Germinal center (tissue), 1 donor: ENCODE measurements at regions not wholly inside any gene's neighbourhood (a gene's known extent, or its start where the extent isn't known, plus 50 kb on each side); places are given as distances from the start of the nearest gene placed in this dataset.
"Not testable (repeated sequence)": the region's sequence is repeated elsewhere in the genome, so short reads cannot be mapped to it uniquely, and the experiment has no call there.

Source experiments
- DNase-seq: peaks from one replicate; pipeline ENCODE4 v3.0.0; 2012; ENCODE audit warnings: mixed read lengths, low spot score

DNA sequence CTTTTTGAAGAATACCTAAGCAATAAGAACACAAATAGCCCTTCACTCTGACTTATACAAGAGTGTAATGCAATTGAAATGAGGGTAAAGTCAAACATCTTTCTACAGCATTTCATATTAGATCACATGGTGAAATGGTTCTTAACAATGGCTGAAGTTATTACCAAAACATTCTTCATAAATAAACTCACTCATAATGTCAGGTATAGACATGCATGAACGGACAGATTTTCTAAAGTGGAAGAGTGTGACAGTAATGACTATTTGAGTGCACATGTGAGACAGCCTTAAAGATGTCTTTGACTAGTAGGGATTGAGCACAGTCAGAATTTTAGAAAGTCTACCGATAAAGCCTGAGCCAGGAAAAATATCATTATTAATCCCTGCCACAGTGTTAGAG is 471.0 kb downstream of the ZPLD1 start:
- DNase-seq, result no peak

DNA sequence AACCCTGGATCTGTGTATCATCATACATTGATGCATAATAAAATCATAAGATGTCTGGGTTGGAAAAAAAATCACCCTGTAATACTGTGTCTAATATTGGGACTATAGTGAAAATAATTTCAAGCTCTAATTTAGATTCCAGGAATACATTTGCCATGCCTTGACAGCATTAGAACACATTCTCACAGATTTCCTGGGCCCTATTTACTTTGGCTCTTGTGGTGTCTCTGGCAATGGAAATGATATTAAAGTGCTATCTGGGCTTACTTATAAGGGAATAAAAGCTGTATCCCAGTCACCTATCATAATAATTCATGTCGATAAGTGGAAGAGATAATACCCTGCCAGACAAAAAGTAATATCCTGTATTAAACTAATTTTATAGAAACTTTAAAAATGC is 472.0 kb downstream of the ZPLD1 start:
- DNase-seq, result no peak

DNA sequence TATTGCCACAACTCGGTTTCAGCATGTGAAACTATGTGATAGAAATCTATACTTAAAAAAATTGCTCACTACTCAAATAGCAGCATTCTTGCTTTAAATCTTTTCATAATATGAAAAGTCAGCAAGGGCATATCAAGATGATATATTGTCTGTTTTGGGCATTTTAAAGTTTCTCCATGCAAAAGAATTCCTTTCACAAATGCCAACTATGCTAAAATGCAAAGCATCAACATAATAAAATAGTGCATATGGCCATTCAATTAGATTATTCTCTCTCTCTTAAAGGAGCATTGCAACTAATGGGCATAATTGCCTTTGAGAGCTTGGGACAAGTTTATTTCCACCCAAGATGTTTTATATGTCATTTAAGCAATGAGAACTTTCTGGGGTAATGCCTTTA is 475.1 kb downstream of the ZPLD1 start:
- DNase-seq, result no peak

DNA sequence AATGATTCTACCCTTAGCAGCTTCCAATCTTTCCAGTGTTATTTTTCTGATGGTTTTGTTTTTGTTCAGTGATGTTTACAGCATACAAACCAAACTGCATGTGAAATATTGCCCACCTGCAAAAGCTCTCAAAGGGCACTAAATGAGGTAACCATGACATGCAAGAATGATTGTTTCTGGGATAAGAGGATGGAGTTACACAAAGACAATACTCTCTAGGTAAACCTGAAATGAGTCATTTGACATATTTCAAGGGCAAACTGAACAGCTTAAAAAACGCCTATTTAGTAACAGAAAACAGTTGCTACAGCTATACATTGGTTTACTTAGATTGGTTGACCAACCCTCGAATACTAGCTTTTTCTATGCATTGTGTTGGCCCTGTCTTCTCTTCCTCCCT is 481.7 kb downstream of the ZPLD1 start:
- DNase-seq, result no peak

DNA sequence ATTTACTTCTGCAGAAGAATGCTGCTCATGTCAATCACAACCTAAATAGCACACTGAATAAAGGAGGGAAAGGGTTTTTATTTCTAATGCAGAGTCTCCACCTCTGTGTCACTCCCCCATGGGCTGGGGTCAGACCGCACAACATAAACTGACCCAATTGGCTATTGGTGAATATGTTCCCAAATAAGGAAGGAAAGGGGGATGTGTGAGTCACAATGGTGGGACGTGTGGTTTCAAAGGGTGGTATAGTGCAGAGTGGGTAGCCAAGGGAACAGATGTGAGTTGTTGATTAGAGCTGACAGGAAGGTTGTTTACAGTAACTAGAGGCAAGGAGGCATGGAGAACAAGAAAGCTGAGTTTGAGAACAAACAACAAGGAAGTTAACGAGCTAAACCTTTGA is 491.8 kb downstream of the ZPLD1 start:
- DNase-seq, result no peak

DNA sequence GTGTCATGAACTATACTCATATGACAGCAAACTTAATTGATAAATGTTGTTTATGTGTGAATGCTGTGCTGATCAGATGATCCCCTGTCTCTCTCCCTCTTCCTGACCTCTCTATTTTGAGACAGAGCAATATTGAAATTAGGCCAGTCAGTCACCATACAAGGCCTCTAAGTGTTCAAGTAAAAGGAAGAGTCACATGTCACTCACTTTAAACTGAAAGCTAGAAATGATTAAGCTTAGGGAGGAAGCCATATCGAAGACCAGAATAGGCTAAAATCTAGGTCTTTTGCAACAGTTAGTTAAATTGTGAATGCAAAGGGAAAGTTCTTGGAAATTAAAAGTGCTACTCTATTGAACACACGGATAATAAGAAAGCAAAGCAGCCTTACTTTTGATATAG is 498.6 kb downstream of the ZPLD1 start:
- no peak for DNase-seq

DNA sequence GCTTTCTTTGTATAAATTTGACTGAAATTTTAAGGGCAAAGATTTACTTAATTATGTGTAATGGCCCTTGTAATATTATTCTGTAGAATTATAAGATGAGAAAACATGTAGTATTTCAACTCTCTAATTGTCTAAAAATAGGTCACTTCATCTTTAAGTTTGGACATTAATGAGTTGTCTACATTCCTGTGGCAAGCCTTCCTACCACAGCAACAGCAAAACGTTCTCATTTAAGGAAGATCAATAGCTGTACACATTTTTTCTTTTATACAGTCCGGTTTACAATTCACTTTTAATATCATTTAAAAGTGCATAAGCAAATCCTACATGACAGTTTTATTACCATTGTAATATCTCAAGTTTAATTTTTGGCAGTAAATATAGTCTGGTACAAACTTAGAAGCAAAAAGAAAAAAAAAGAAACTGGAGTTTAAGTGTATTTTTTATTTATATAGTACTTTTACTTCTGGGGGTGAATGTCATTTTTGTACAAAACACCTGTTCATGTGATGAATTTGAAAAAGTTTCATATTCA is 501.8 kb downstream of the ZPLD1 start:
- no peak for DNase-seq

DNA sequence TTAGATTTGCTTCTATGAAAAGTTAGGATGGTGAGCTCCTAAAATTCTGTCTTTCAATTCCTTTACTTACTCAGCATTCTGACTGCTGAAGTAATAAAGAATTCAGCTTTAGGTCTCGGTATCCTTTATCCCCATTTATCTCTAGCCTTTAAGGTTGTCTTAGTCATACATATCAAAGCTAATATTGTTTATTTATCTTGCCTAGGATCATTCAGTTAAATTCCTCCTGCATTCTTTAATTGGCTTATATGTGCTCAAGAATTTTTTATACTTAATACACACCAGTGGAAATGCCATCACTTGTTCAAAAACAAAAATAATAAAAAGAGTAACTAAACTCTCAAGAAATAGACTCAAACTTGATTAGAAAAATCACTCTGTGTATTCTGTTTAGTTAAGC is 507.0 kb downstream of the ZPLD1 start:
- DNase-seq, result no peak

DNA sequence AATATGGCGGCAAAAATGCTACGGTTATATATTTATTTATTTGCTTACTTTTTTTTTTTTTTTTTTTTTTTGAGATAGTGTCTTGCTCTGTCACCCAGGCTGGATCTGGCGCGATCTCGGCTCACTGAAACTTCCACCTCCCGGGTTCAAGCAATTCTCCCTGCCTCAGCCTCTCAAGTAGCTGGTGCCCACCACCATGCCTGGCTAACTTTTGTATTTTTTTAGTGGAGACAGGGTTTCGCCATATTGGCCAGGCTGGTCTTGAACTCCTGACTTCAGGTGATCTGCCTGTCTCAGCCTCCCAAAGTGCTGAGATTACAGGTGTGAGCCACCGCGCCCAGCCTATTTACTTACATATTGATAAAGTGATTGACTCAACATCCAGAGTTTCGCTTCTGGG is 511.6 kb downstream of the ZPLD1 start:
- DNase-seq, result not testable (repeated sequence)

DNA sequence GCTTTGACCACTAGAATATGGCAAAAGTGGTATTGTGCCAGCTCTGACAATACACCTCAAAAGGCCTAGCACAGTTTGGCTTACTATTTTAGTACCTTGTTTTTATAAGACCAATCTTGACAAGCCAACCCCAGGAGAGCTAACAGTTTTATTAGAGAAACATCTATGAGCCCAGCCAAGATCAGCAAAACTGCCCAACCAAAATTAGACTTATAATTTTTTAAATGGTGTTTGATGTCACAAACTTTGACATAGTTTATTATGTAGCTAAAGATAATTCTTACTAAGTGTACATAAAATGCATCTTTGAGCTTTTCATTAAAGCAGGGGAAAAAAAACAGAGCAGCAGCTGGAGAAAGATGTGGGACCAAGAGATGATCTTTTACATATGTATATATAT is 537.5 kb downstream of the ZPLD1 start:
- DNase-seq, result no peak

DNA sequence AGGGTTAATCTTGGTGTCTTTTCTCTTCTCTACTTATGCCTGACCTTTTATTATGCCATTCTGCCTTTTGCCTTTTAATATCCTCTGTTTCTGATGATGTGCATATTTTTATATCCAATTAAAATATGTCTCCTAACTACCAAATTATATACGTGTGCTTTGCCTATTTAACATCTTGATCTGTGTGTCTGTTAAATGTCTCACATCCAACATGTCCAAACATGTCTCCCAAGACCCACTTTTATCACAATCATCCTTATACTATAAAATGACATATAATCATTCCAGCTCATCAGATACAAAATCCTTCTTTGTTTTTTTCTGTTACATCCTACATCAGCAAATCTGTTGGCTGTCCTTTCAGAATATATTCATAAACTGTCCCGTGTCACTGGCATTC is 539.5 kb downstream of the ZPLD1 start:
- no peak for DNase-seq

DNA sequence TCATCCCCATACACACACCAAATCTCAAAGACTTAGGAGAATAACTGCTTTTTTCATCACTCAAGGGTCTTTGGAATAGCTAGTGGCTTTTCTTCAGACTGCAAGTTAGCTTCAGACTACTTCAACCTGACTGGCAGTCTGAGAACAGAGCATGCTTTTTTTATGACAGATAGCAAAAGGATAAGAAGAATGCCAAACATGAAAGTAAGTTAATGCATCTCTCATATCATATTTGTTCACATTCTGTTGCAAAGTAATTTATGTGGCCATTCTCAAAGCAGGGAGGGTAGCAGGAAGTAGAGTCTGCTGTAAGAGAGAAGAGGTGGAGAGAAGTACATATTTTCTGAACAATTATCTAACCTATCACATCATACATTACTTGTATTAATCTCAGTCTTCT is 544.4 kb downstream of the ZPLD1 start:
- no peak for DNase-seq

DNA sequence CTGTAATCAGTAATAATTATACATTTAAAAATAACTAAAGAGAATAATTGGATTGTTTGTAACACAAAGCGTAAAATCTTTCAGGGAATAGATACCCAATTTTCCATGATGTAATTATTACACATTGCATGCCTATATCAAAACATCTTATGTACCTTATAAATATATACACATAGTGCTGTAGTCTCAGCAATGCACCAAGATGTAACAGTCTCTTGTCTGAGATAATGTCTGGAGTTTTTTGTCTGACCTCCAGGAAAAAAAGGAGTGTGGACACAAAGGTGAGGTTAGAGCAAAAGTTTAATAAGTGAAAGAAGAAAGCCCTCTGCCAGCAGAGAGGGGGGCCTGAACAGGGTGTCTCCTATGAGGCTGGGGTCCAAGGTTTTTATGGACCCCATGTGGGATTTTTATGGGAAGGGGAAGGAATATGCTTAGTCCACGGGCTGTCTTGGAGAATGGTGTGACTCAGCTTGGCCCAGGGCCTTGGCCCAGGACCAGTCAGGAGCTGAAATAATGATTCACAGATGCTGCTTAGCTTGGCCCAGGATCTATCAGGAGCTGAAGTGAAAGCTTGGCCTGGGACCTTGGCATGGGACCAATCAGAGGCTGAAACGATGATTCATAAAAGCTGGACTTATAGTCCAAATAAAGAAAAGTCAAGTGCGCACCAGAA is 545.0 kb downstream of the ZPLD1 start:
- no peak for DNase-seq

DNA sequence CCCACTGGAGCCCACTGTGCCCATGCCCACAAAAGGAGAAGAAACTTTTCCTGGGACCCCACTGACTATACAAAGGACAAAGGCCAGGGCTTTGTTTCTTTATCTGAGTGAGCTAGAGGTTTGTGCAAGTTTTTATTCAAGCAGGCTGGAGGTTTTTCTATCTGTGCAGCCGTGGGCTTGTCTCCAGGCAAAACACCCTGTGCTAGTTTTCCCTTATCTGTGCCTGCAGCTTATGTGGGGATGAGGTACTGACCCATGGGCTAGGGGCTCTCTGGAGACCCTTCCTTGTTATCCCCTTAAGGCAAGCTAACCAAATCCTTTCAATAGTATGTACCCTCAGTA is 545.5 kb downstream of the ZPLD1 start:
- DNase-seq, result no peak

DNA sequence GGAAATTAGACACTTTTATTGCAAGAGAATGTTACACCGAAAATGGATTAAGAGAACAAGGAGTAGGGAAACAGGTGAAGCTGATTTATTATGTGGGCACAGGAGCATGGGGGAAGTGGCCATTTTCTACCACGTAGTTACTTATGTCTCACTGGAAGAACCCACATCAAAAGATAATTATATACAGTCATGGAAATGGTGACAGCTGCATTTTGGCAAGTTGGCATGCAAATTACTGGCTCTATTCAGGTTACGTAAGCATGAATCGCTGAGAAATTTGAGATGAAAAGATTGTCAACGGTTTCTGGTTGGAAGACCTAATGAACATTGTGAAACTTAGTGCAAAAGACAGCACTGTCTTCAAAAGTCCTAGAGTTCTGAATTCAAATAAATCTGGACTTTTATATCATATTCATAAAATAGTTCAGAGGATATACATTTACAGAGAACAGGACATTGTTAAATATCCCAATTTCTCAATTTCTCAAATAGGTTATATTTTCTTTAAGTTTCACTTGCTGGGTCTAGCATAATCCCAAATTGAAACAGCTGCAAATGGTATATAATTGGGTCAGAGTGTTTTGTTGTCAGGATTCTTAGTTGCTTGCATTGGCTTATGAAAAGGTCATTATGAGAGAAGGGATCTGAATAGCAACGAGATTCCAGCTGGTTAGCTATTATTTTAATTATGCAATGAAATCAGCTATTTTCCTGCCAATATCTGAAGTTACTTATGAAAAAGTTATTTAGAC is 567.8 kb downstream of the ZPLD1 start:
- DNase-seq, result no peak

DNA sequence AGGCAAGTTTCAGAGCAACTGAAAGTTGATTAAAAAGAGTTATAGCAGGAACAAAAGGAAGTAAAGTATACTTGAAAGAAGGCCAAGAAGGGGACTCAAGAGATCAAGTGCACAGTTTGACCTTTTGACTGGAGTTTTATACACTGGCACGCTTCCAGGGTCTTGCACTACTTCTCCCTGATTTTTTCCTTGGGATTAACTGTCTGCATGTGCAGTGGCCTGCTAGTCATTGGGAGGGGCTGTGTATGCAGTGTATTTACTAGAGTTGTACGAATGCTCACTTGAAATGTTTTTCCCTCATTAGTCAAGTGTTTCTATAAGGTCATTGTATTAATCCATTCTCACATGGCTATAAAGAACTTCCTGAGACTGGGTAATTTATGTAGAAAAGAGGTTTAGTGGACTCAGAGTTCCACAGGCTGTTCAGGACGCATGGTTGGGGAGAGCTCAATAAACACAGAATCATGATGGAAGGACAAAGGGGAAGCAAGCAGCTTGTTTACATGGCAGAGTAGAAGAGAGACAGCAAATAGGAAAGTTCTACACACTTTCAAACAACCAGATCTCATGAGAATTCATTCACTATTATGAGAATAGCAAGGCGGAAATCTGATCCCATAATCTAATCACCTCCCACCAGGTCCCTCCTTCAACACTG is 571.8 kb downstream of the ZPLD1 start:
- DNase-seq, result no peak

DNA sequence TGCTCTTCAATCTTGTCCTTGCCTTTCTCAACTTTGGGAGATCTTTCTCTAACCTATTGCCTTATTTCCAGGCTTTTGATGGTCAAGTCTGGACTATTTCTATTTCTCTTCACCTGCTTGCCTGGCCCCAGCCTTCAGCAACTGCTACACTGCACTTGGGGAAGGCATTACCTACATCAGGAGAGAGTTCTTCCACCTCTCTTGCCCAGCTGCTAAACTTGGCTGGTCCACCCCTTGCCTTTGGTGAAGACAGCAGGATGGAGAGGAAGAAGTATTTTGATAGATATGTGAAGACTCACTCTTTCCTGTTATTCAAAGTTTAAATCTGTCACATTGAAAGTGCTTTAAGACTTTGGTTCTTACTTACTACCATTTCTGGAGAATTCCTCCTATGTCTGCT is 574.8 kb downstream of the ZPLD1 start:
- DNase-seq, result no peak

DNA sequence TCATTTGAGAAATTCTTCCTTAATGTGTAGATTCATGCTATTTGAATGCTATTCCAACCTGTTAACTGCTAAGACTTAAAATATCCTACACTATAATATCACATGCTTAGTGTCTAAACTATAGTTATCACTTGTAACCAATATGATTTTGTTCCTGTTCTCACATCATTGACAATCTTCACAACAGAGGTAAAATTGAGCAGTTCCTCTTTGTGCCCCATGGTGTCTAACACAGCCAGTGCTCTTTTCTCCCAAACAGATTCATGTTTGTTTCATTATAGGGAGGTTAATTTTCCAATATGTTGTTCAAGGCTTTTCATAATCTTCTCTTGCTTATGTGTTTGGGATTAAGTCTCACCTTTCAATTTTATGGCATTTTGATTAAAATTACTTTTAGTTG is 591.1 kb downstream of the ZPLD1 start:
- no peak for DNase-seq

DNA sequence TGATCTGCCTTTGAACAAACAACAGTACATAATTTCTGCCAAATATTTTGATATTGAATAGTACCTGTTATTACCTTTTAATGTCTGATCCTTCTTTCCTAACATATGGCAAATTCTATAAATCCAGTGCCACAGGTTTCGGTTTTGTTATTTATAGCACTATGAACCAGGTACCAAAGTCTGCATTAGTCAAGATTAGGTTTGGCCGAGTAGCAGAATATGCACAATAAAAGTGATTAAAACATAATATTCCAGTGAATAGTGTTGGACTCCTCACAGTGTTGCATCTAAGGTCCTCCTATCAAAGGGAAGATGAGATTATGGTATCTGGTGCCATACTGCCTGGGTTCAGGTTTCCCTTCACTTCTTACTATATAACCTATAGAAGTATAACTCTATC is 599.0 kb downstream of the ZPLD1 start:
- no peak for DNase-seq

DNA sequence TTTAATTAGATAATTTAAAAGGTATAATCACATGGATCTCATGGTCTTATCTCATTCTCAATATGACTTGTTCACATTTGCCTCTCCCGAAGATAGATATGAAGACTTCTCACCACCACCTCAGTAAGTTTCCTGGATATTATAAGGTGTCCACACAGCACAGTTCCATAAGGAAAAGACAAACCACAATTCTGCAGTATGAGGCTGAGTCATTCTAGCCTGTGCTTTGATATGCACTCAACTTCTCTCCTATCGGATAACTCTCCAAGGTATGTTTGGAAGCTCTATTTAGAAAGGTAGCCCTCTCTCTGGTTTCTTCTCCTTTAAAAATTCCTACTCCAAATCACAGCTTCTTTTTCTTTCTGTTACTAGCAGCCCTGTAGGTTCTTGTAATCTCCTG is 612.8 kb downstream of the ZPLD1 start:
- DNase-seq, result no peak

DNA sequence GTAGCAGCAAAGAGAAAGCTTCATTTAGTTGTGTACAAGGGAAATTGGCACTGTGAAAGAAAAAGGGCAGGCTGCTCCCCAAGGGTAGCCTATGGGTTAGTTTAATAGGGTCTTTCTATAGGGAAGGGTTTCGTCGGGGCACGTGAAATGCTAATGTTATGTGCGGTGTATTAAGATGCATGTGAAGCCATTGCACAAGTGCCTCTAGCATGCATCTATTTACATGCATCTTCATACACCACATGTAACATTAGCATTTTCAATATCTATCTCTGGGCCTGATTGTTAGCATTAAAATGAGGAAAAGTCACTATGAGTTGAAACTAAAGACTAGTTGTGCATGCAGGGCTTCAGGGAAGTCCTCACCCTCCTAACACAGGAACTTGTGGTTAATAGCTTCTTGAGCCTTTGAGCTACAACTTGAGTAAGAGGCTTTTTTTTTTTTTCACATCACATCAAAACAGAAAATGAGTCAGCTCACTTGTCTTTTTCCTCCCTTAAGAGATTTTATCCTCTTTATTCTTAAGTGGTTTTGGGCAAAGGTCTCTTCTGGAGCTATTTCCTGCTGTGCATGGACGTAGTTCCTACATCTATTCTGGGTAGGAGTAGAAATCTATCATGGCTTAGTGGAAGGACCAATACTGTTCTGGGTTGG is 613.4 kb downstream of the ZPLD1 start:
- DNase-seq, result no peak

DNA sequence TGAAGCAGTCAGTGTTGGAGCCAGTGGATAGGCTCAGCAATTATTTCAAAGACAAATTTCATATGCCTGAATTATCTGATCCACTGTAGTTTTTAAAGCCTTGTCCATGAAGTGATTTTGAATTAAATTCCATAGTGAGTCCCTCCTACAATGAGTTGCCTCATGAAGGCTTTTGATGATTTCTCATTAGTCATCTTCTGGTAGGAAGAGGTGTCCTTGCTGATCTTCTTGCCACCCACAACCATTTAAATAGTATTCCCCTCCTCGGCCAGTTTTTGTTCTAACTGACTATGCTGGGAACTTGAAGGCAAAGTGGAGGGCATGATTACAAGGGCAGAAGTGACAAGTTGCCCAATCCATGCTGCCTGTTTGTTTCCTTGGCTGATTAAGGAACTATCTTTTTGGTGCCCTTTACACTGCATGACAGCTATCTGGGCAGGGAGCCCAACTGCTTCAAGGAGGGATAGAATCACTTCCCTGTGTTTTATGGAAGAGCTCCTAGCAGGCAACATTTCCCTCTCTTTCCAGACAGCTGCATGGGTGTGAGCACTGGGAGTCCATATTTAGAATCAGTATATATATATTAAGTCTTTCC is 617.5 kb downstream of the ZPLD1 start:
- DNase-seq, result no peak
